H1 (cell line): ENCODE measurements at regions not wholly inside any gene's neighbourhood (a gene's known extent, or its start where the extent isn't known, plus 50 kb on each side); places are given as distances from the start of the nearest gene placed in this dataset.

Experiments used
- CBX8 ChIP-seq: fragments of 300-800, 300-1000 bp; sonication (generic); IDR thresholded peaks from 2 replicates; pipeline ENCODE4 v1.7.1; 2016; ENCODE audit warnings: low read depth, low read length, borderline replicate concordance
- CHD1 ChIP-seq: IDR thresholded peaks from 2 replicates; pipeline ENCODE4 v1.6.1; 2012; ENCODE audit warnings: low read depth, low read length, improper control_type of control experiment
- KDM4A ChIP-seq: IDR thresholded peaks from one replicate; pipeline ENCODE4 v1.7.1; 2012; ENCODE audit warnings: low read depth, mild to moderate bottlenecking, moderate library complexity, low read length, inconsistent platforms; ENCODE audit not compliant: severe bottlenecking
- KDM5A ChIP-seq: fragments of 200-600 bp; IDR thresholded peaks from 2 replicates; pipeline ENCODE4 v1.7.1; 2012; ENCODE audit warnings: mild to moderate bottlenecking, low read length, inconsistent platforms, mixed read lengths
- PHF8 ChIP-seq: fragments of 200-600 bp; sonication (generic); conservative IDR thresholded peaks from 2 replicates; pipeline ENCODE4 v1.7.1; 2012; ENCODE audit warnings: low read depth, mild to moderate bottlenecking, inconsistent platforms, low read length, moderate library complexity
- RFX5 ChIP-seq: IDR thresholded peaks from 2 replicates; pipeline ENCODE4 v1.6.1; 2011; ENCODE audit warnings: low read depth, low read length, improper control_type of control experiment, borderline replicate concordance
- RXRA ChIP-seq: IDR thresholded peaks from 2 replicates; pipeline ENCODE4 v1.6.1; 2011; ENCODE audit warnings: low read depth, mild to moderate bottlenecking, low read length, moderate library complexity; ENCODE audit not compliant: insufficient read depth
- SP2 ChIP-seq: IDR thresholded peaks from 2 replicates; pipeline ENCODE4 v1.6.1; 2012; ENCODE audit warnings: mild to moderate bottlenecking, low read length, inconsistent platforms
- TBP ChIP-seq: IDR thresholded peaks from 2 replicates; pipeline ENCODE4 v1.6.1; 2011; ENCODE audit warnings: low read depth, low read length, improper control_type of control experiment
- TCF12 ChIP-seq: IDR thresholded peaks from 2 replicates; pipeline ENCODE4 v1.6.1; 2011; ENCODE audit warnings: low read depth, mild to moderate bottlenecking, low read length
- ZNF274 ChIP-seq: IDR thresholded peaks from 2 replicates; pipeline ENCODE4 v1.7.0; 2012; ENCODE audit warnings: low read length, borderline replicate concordance; ENCODE audit errors: extremely low read depth
- TF ChIP-seq, protein P1 (sequence below): fragments of 300-600 bp; sonication (generic); IDR thresholded peaks from 2 replicates; pipeline ENCODE4 v1.7.1; 2012; ENCODE audit warnings: low read length, moderate library complexity, mild to moderate bottlenecking, inconsistent platforms; ENCODE audit not compliant: insufficient replicate concordance
- TF ChIP-seq, protein P2 (sequence below): IDR thresholded peaks from 2 replicates; pipeline ENCODE4 v1.6.1; 2012; ENCODE audit warnings: inconsistent platforms

DNA sequence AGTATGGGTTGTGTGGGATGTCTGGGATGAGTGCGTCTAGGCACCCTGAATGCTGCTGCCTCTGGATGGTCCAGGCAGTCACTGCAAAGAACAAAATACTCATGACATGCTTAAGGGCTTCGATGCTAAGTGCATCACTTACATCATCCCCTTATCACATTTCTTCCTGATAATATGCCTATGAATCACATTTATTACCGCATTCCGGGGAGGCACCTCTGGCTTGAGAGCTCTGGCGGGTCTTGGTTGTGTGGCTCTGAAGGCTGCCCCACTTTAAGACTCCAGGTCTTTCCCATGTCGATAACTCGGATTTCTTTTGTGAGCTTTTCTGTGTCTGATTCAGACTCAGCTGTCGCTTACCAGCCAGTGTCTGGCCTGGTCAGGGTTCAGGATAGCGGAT is 1126.4 kb downstream of the TBC1D22A start (continued):
- TF ChIP-seq, protein P1, sequence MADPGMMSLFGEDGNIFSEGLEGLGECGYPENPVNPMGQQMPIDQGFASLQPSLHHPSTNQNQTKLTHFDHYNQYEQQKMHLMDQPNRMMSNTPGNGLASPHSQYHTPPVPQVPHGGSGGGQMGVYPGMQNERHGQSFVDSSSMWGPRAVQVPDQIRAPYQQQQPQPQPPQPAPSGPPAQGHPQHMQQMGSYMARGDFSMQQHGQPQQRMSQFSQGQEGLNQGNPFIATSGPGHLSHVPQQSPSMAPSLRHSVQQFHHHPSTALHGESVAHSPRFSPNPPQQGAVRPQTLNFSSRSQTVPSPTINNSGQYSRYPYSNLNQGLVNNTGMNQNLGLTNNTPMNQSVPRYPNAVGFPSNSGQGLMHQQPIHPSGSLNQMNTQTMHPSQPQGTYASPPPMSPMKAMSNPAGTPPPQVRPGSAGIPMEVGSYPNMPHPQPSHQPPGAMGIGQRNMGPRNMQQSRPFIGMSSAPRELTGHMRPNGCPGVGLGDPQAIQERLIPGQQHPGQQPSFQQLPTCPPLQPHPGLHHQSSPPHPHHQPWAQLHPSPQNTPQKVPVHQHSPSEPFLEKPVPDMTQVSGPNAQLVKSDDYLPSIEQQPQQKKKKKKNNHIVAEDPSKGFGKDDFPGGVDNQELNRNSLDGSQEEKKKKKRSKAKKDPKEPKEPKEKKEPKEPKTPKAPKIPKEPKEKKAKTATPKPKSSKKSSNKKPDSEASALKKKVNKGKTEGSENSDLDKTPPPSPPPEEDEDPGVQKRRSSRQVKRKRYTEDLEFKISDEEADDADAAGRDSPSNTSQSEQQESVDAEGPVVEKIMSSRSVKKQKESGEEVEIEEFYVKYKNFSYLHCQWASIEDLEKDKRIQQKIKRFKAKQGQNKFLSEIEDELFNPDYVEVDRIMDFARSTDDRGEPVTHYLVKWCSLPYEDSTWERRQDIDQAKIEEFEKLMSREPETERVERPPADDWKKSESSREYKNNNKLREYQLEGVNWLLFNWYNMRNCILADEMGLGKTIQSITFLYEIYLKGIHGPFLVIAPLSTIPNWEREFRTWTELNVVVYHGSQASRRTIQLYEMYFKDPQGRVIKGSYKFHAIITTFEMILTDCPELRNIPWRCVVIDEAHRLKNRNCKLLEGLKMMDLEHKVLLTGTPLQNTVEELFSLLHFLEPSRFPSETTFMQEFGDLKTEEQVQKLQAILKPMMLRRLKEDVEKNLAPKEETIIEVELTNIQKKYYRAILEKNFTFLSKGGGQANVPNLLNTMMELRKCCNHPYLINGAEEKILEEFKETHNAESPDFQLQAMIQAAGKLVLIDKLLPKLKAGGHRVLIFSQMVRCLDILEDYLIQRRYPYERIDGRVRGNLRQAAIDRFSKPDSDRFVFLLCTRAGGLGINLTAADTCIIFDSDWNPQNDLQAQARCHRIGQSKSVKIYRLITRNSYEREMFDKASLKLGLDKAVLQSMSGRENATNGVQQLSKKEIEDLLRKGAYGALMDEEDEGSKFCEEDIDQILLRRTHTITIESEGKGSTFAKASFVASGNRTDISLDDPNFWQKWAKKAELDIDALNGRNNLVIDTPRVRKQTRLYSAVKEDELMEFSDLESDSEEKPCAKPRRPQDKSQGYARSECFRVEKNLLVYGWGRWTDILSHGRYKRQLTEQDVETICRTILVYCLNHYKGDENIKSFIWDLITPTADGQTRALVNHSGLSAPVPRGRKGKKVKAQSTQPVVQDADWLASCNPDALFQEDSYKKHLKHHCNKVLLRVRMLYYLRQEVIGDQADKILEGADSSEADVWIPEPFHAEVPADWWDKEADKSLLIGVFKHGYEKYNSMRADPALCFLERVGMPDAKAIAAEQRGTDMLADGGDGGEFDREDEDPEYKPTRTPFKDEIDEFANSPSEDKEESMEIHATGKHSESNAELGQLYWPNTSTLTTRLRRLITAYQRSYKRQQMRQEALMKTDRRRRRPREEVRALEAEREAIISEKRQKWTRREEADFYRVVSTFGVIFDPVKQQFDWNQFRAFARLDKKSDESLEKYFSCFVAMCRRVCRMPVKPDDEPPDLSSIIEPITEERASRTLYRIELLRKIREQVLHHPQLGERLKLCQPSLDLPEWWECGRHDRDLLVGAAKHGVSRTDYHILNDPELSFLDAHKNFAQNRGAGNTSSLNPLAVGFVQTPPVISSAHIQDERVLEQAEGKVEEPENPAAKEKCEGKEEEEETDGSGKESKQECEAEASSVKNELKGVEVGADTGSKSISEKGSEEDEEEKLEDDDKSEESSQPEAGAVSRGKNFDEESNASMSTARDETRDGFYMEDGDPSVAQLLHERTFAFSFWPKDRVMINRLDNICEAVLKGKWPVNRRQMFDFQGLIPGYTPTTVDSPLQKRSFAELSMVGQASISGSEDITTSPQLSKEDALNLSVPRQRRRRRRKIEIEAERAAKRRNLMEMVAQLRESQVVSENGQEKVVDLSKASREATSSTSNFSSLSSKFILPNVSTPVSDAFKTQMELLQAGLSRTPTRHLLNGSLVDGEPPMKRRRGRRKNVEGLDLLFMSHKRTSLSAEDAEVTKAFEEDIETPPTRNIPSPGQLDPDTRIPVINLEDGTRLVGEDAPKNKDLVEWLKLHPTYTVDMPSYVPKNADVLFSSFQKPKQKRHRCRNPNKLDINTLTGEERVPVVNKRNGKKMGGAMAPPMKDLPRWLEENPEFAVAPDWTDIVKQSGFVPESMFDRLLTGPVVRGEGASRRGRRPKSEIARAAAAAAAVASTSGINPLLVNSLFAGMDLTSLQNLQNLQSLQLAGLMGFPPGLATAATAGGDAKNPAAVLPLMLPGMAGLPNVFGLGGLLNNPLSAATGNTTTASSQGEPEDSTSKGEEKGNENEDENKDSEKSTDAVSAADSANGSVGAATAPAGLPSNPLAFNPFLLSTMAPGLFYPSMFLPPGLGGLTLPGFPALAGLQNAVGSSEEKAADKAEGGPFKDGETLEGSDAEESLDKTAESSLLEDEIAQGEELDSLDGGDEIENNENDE: no peak
- TF ChIP-seq SP2 (no peak), KDM5A (no peak), CBX8 (no peak), CHD1 (no peak), RFX5 (no peak), TBP (no peak), RXRA (no peak), KDM4A (no peak), TCF12 (no peak), ZNF274 (no peak), PHF8 (no peak)
- TF ChIP-seq, protein P2, sequence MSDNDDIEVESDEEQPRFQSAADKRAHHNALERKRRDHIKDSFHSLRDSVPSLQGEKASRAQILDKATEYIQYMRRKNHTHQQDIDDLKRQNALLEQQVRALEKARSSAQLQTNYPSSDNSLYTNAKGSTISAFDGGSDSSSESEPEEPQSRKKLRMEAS: no peak
